GM23338 (cell line): ENCODE measurements at regions not wholly inside any gene's neighbourhood (a gene's known extent, or its start where the extent isn't known, plus 50 kb on each side); places are given as distances from the start of the nearest gene placed in this dataset.

Experiments
- EZH2phosphoT487 ChIP-seq: fragments of 200-600 bp; sonication (generic); IDR thresholded peaks from one replicate; pipeline ENCODE4 v1.8.1; 2018; ENCODE audit warnings: antibody characterized with exemption; ENCODE audit not compliant: unreplicated experiment
- JUNB ChIP-seq: IDR thresholded peaks from one replicate; pipeline ENCODE4 v1.6.1; 2016; ENCODE audit warnings: antibody characterized with exemption; ENCODE audit not compliant: unreplicated experiment
- NANOG ChIP-seq: IDR thresholded peaks from 2 replicates; pipeline ENCODE4 v1.6.1; 2016; ENCODE audit warnings: antibody characterized with exemption, borderline replicate concordance
- STAT1 ChIP-seq: IDR thresholded peaks from one replicate; pipeline ENCODE4 v1.6.1; 2016; ENCODE audit warnings: antibody characterized with exemption; ENCODE audit not compliant: unreplicated experiment
- ZNF331 ChIP-seq: fragments of 250-450 bp; sonication (Bioruptor Pico); IDR thresholded peaks from 2 replicates; pipeline ENCODE4 v1.5.0; 2020; ENCODE audit warnings: low read depth, mild to moderate bottlenecking, moderate library complexity
- TF ChIP-seq, protein P1 (sequence below): fragments of 250-450 bp; sonication (Bioruptor Pico); IDR thresholded peaks from 2 replicates; pipeline ENCODE4 v1.5.0; 2020; ENCODE audit warnings: mild to moderate bottlenecking, moderate library complexity
- TF ChIP-seq, protein P2 (sequence below): IDR thresholded peaks from one replicate; pipeline ENCODE4 v1.6.1; 2018; ENCODE audit warnings: antibody characterized with exemption; ENCODE audit not compliant: unreplicated experiment

DNA sequence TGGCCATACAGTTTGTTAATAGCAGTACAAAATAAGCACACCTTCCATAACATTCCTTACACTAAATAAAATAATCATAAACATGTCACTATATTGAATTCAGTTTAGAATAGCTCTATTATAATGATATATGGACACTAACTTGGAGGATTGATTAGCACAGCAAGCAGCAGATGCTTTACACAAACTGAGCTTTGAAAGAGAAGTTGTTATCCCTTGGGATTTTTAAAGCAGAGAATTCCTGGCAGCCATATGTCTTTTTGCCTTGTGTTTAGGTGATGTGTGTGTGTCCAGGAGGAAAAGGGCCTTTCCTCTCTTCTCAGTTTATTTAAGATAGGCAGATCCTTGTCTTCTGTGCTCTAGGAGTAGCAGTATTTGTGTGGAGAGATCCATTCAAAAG is 232.2 kb upstream of the GRIN3A start (continued):
- TF ChIP-seq, protein P1, sequence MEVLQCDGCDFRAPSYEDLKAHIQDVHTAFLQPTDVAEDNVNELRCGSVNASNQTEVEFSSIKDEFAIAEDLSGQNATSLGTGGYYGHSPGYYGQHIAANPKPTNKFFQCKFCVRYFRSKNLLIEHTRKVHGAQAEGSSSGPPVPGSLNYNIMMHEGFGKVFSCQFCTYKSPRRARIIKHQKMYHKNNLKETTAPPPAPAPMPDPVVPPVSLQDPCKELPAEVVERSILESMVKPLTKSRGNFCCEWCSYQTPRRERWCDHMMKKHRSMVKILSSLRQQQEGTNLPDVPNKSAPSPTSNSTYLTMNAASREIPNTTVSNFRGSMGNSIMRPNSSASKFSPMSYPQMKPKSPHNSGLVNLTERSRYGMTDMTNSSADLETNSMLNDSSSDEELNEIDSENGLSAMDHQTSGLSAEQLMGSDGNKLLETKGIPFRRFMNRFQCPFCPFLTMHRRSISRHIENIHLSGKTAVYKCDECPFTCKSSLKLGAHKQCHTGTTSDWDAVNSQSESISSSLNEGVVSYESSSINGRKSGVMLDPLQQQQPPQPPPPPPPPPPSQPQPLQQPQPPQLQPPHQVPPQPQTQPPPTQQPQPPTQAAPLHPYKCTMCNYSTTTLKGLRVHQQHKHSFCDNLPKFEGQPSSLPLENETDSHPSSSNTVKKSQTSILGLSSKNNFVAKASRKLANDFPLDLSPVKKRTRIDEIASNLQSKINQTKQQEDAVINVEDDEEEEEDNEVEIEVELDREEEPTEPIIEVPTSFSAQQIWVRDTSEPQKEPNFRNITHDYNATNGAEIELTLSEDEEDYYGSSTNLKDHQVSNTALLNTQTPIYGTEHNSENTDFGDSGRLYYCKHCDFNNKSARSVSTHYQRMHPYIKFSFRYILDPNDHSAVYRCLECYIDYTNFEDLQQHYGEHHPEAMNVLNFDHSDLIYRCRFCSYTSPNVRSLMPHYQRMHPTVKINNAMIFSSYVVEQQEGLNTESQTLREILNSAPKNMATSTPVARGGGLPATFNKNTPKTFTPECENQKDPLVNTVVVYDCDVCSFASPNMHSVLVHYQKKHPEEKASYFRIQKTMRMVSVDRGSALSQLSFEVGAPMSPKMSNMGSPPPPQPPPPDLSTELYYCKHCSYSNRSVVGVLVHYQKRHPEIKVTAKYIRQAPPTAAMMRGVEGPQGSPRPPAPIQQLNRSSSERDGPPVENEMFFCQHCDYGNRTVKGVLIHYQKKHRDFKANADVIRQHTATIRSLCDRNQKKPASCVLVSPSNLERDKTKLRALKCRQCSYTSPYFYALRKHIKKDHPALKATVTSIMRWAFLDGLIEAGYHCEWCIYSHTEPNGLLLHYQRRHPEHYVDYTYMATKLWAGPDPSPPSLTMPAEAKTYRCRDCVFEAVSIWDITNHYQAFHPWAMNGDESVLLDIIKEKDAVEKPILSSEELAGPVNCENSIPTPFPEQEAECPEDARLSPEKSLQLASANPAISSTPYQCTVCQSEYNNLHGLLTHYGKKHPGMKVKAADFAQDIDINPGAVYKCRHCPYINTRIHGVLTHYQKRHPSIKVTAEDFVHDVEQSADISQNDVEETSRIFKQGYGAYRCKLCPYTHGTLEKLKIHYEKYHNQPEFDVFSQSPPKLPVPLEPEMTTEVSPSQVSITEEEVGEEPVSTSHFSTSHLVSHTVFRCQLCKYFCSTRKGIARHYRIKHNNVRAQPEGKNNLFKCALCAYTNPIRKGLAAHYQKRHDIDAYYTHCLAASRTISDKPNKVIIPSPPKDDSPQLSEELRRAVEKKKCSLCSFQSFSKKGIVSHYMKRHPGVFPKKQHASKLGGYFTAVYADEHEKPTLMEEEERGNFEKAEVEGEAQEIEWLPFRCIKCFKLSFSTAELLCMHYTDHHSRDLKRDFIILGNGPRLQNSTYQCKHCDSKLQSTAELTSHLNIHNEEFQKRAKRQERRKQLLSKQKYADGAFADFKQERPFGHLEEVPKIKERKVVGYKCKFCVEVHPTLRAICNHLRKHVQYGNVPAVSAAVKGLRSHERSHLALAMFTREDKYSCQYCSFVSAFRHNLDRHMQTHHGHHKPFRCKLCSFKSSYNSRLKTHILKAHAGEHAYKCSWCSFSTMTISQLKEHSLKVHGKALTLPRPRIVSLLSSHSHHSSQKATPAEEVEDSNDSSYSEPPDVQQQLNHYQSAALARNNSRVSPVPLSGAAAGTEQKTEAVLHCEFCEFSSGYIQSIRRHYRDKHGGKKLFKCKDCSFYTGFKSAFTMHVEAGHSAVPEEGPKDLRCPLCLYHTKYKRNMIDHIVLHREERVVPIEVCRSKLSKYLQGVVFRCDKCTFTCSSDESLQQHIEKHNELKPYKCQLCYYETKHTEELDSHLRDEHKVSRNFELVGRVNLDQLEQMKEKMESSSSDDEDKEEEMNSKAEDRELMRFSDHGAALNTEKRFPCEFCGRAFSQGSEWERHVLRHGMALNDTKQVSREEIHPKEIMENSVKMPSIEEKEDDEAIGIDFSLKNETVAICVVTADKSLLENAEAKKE = no peak
- no peak for TF ChIP-seq EZH2phosphoT487
- no peak for TF ChIP-seq ZNF331 (CRISPR knock-in tag)
- TF ChIP-seq STAT1 = no peak
- no peak for TF ChIP-seq JUNB
- TF ChIP-seq NANOG = no peak
- TF ChIP-seq, protein P2, sequence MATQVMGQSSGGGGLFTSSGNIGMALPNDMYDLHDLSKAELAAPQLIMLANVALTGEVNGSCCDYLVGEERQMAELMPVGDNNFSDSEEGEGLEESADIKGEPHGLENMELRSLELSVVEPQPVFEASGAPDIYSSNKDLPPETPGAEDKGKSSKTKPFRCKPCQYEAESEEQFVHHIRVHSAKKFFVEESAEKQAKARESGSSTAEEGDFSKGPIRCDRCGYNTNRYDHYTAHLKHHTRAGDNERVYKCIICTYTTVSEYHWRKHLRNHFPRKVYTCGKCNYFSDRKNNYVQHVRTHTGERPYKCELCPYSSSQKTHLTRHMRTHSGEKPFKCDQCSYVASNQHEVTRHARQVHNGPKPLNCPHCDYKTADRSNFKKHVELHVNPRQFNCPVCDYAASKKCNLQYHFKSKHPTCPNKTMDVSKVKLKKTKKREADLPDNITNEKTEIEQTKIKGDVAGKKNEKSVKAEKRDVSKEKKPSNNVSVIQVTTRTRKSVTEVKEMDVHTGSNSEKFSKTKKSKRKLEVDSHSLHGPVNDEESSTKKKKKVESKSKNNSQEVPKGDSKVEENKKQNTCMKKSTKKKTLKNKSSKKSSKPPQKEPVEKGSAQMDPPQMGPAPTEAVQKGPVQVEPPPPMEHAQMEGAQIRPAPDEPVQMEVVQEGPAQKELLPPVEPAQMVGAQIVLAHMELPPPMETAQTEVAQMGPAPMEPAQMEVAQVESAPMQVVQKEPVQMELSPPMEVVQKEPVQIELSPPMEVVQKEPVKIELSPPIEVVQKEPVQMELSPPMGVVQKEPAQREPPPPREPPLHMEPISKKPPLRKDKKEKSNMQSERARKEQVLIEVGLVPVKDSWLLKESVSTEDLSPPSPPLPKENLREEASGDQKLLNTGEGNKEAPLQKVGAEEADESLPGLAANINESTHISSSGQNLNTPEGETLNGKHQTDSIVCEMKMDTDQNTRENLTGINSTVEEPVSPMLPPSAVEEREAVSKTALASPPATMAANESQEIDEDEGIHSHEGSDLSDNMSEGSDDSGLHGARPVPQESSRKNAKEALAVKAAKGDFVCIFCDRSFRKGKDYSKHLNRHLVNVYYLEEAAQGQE = no peak
